ENCODE measurements at regions not wholly inside any gene's neighbourhood (a gene's known extent, or its start where the extent isn't known, plus 50 kb on each side); places are given as distances from the start of the nearest gene placed in this dataset.
A peak's percentile ranks its signal among the peaks of the same experiment; 100 is the strongest.

- no peak for DNase-seq (ENCODE audit: low read depth)
- TF ChIP-seq CTCF (conservative IDR thresholded peaks at IDR 0.05; ENCODE audit: low read depth, low read length) = no peak
- no peak overlapping the region for H3K4me3 ChIP-seq (ENCODE audit: low read depth, low read length)
Measured at GRCh38 chr18:11520536-11520935, 88.9 kb upstream of the SLC35G4 start.

- peak; percentile 87 for TF ChIP-seq CTCF (conservative IDR thresholded peaks at IDR 0.05; ENCODE audit: low read depth, low read length)
- no peak for DNase-seq (ENCODE audit: low read depth)
Measured at GRCh38 chr18:11518788-11519685, 90.4 kb upstream of the SLC35G4 start.

DNA sequence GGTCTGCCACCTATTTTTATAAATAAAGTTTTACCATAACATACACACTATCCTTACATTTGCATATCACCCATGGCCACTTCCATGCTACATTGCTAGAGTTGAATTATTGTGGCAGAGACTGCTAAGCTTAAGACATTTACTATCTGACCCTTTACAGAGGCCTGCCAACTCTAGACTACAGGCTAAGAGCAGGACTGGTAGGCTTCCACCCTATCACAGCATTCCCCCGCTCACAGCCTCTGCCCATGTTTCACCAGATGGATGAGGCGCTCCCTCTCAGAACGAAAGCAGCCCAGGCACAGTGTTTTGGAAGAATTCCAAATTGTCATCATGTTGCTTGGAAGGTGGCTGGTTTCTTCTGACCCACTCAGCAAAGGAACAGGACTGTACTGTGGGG lies 91.7 kb upstream of the SLC35G4 start:
- DNase-seq (ENCODE audit: low read depth) = no peak
- H3K4me3 ChIP-seq (ENCODE audit: low read depth, low read length) = no peak overlapping the region
- TF ChIP-seq CTCF (conservative IDR thresholded peaks at IDR 0.05; ENCODE audit: low read depth, low read length) = no peak

More at GRCh38 chr18:11518788-11519685, 90.4 kb upstream of the SLC35G4 start:
- H3K4me3 ChIP-seq (ENCODE audit: low read depth, low read length) = no peak overlapping the region

GRCh38 chr18:11516751-11517503 lies 92.5 kb upstream of the SLC35G4 start:
- no peak overlapping the region for H3K4me3 ChIP-seq (ENCODE audit: low read depth, low read length)
- no peak for TF ChIP-seq CTCF (conservative IDR thresholded peaks at IDR 0.05; ENCODE audit: low read depth, low read length)
- DNase-seq (ENCODE audit: low read depth) = no peak

GRCh38 chr18:11514267-11514666 lies 95.1 kb upstream of the SLC35G4 start:
- H3K4me3 ChIP-seq (ENCODE audit: low read depth, low read length) = no peak overlapping the region
- DNase-seq (ENCODE audit: low read depth) = no peak
- no peak for TF ChIP-seq CTCF (conservative IDR thresholded peaks at IDR 0.05; ENCODE audit: low read depth, low read length)

DNA sequence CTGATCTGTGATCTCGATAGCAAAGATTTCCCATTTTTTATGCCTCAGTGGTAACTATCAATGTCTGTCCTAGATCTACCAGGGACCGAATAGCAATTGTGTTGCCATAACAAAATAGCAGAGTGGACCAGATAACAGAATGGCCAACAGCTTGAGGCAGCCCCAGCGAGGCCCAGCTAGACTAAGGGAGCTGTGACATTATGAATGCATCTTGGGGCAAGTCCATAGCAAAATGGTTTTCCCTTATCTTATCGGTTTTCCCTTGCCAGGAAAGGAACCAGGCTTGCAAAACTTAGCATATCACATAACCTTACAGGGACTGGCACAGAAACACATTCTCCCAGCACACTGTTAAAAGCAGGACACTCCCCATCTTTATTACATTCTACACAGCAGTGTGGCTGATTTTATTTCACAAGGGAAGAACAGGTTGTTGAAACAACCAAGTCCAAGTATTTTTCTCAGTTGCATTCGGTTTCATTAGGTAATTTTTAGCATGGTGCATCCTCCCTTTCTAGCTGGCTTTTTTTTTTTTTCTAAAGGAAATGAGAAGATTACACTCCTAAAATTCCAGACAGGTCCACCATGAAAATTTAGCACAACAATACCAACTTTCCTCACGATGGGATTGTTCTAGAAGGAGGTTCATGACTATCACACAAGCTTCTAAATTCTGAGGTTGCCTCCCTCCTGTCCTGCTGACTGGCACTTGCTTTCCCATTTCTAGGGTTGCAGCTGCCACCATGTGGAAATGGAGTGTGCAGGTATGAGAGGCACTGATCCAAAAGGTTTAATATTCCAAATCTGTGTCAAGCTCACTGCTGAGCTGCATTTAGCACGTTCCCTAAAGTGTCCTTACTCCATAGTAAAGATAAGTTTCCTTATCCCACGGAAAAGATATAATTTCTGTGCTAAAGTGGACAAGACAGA lies 97.0 kb upstream of the SLC35G4 start:
- no peak for DNase-seq (ENCODE audit: low read depth)
- TF ChIP-seq CTCF (conservative IDR thresholded peaks at IDR 0.05; ENCODE audit: low read depth, low read length) = peak; percentile 73
- no peak overlapping the region for H3K4me3 ChIP-seq (ENCODE audit: low read depth, low read length)

All from epithelial cell of proximal tubule (primary cell).